Cardiac muscle cell (in vitro differentiated cells and primary cell): ENCODE measurements at regions not wholly inside any gene's neighbourhood (a gene's known extent, or its start where the extent isn't known, plus 50 kb on each side); places are given as distances from the start of the nearest gene placed in this dataset.

Experiments used
- DNase-seq, 2 donors: peaks; one replicate each; pipeline versions ENCODE4 v3.0.0 to v3.0.0-alpha.2; 2010 to 2017; ENCODE audit warnings: low read depth in 1 of 2, low spot score in 1 of 2
- H3K27ac ChIP-seq: fragments of 200-600 bp; sonication (generic); 2 replicates; pipeline ENCODE4 v1.5.1; 2016
- H3K27me3 ChIP-seq: fragments of 200-600 bp; sonication (generic); 2 replicates; pipeline ENCODE4 v1.6.0; 2016; ENCODE audit warnings: control low read depth
- H3K36me3 ChIP-seq: fragments of 200-600 bp; sonication (generic); 2 replicates; pipeline ENCODE4 v1.5.1; 2016; ENCODE audit warnings: control low read depth
- H3K4me1 ChIP-seq: fragments of 200-600 bp; sonication (generic); 2 replicates; pipeline ENCODE4 v1.8.1; 2017; ENCODE audit warnings: low read depth, mild to moderate bottlenecking, mixed run types
- H3K4me3 ChIP-seq: fragments of 200-600 bp; sonication (generic); 2 replicates; pipeline ENCODE4 v1.5.1; 2016; ENCODE audit warnings: mild to moderate bottlenecking
- H3K9me3 ChIP-seq: fragments of 200-600 bp; sonication (generic); 2 replicates; pipeline ENCODE4 v1.5.1; 2017; ENCODE audit warnings: low read depth, mild to moderate bottlenecking, control low read depth
- TF ChIP-seq, protein P1 (sequence below): IDR thresholded peaks from 2 replicates; pipeline ENCODE4 v1.5.1; 2012; ENCODE audit warnings: low read depth, mild to moderate bottlenecking, low read length

DNA sequence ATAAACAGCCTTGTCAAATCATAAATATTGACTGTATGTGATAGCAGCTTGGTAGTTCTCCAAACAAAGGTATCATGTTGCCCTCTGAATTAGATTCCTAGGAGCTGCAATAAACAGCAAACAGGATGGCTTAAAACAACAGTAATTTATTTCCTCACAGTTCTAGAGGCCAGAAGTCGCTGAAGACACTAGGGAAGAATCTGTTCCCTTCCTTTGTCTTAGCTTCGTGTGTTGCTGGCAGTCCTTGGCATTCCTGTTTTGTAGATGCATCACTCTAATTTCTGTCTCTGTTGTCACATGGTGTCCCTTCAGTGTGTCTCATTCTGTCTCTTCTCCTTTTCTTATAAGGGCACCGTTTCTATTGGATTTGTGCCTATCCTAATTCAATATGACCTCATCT lies 679.3 kb downstream of the OTOL1 start:
- H3K36me3 ChIP-seq = no peaks in the 10 kb centered on the region
- H3K4me1 ChIP-seq = peaks cover 7% of the 10 kb centered on the region
- peaks cover 5% of the 10 kb centered on the region for H3K9me3 ChIP-seq
- no peak for DNase-seq
- TF ChIP-seq, protein P1, sequence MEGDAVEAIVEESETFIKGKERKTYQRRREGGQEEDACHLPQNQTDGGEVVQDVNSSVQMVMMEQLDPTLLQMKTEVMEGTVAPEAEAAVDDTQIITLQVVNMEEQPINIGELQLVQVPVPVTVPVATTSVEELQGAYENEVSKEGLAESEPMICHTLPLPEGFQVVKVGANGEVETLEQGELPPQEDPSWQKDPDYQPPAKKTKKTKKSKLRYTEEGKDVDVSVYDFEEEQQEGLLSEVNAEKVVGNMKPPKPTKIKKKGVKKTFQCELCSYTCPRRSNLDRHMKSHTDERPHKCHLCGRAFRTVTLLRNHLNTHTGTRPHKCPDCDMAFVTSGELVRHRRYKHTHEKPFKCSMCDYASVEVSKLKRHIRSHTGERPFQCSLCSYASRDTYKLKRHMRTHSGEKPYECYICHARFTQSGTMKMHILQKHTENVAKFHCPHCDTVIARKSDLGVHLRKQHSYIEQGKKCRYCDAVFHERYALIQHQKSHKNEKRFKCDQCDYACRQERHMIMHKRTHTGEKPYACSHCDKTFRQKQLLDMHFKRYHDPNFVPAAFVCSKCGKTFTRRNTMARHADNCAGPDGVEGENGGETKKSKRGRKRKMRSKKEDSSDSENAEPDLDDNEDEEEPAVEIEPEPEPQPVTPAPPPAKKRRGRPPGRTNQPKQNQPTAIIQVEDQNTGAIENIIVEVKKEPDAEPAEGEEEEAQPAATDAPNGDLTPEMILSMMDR = no peak
- no peak overlapping the region for H3K4me3 ChIP-seq
- H3K27me3 ChIP-seq = no peaks in the 10 kb centered on the region
- no peak overlapping the region for H3K27ac ChIP-seq

DNA sequence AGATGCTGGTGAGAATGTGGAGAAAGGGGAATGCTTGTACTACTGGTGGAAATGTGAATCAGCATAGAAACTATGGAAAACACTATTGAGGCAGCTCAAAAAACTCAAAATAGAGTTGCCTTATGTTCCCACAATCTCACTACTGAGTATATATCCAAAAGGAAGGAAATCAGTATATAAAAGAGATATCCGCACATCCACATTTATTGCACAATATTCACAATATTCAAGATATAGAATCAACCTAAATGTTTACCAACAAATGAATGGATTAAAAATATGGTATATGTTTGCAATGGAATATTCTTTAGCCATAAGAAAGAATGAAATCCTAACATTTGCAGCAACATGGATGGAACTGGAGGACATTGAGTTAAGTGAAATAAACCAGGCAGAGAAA lies 686.8 kb downstream of the OTOL1 start:
- Histone ChIP-seq H3K4me3 (no peak overlapping the region), H3K36me3 (no peaks in the 10 kb centered on the region), H3K27ac (no peak overlapping the region), H3K4me1 (no peaks in the 10 kb centered on the region), H3K9me3 (no peaks in the 10 kb centered on the region), H3K27me3 (no peaks in the 10 kb centered on the region)
- no peak for DNase-seq
- TF ChIP-seq, protein P1 = no peak

DNA sequence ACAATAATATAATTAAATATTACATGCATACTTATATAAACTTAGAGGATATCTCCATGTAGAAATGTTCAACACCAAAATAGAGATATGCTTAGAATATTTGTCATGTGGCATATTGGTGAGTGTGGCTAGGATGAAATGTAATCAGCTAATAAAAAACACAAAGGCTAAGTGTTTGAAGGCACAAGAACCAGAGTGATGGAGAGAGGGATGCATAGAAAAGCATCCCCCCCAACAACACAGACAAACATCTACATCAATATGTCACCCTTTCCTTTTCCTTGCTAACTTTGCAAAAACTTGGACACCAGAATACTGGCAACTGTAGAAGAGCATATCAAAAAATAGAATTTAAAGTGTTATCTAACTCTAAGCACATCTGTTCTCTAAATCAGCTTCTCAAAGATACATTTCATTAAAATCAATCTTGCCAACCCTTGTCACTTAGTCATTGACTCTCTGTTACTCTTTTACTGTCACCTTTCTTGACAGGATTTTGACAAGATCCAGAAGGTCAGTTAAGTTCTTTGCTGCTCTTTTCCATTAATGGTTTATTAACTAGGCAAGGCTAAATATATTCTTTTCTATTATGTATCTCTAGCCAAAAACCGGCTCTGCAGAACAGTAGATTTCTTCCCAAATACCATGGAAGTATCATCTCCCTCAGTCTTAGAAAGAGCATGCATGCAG lies 695.9 kb downstream of the OTOL1 start:
- Histone ChIP-seq H3K27ac (no peak overlapping the region), H3K4me1 (peaks cover 17% of the 10 kb centered on the region), H3K36me3 (no peaks in the 10 kb centered on the region), H3K9me3 (no peaks in the 10 kb centered on the region), H3K27me3 (no peaks in the 10 kb centered on the region), H3K4me3 (no peak overlapping the region)
- TF ChIP-seq, protein P1 = no peak
- no peak for DNase-seq

DNA sequence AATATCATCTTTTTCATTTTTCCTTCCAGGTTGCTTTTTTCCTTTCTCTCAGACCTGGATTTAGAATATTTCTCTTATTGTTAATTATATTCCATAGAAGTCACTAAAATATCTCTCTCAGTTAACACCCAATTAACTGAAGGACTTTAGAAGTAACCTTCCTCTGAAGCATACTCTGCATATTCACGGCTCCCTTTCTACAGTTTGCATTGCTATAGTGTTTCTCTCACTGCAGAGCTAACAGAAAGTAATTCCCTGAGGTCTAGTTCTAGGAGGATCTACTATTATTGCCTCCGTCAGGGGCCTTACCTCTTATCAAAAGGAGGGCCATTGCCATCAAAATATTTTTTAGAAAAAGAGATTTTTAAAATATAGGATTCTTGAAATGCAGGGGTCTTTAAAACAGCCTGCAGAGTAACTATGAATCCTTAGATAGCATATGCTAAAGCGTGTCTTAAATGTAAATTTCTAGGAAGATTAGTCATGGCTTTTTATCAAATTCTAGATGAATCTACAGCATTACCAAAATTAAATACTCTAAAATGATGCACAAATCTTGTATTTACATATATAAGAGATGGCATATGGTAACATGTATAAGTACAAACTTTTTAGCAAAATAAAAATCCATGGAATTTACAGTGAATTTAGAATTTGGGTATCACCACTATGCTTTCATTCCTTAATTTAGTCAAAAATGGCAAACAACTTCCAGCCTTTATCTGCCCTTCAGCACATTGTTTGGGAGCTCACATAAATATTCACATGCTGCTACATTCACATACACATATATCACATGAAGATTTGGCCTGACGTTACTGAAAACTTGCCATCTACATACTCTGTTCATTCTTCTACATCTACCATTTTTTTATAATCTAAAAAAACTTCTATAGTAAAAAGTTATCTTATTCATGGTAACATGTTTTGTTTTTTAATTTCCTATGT lies 696.8 kb downstream of the OTOL1 start:
- no peak for DNase-seq
- H3K36me3 ChIP-seq = no peaks in the 10 kb centered on the region
- H3K27ac ChIP-seq = no peak overlapping the region
- TF ChIP-seq, protein P1 = no peak
- H3K4me1 ChIP-seq = peaks cover 17% of the 10 kb centered on the region
- H3K27me3 ChIP-seq = no peaks in the 10 kb centered on the region
- no peaks in the 10 kb centered on the region for H3K9me3 ChIP-seq
- no peak overlapping the region for H3K4me3 ChIP-seq

DNA sequence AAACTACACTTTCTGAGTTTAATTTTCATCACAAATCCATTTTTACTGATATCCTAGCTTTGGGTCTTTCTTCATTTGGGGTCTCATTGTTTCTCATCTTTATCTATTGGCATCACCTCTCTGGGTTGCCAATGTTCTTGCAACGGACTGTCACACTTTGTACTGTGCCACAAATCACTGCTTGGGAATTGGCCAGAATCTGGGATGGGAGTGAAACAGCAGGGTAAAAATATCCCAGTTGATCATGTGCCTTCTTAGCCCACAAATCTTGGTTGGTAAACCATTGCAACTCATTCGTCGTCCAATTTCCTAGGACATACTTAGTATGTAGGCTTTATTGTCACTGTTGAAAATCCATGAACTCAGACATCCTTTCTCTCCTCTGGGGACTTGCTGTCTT lies 698.5 kb downstream of the OTOL1 start:
- H3K27me3 ChIP-seq = no peaks in the 10 kb centered on the region
- no peaks in the 10 kb centered on the region for H3K9me3 ChIP-seq
- no peaks in the 10 kb centered on the region for H3K36me3 ChIP-seq
- no peak overlapping the region for H3K27ac ChIP-seq
- TF ChIP-seq, protein P1 = no peak
- peaks cover 17% of the 10 kb centered on the region for H3K4me1 ChIP-seq
- no peak overlapping the region for H3K4me3 ChIP-seq
- no peak for DNase-seq
